Testis (tissue), 2 donors: ENCODE measurements at regions not wholly inside any gene's neighbourhood (a gene's known extent, or its start where the extent isn't known, plus 50 kb on each side); places are given as distances from the start of the nearest gene placed in this dataset.

Experiments
- POLR2A ChIP-seq: fragments of 450-650 bp; IDR thresholded peaks from one replicate; pipeline ENCODE4 v1.6.1; 2017; ENCODE audit warnings: antibody characterized with exemption, mild to moderate bottlenecking, moderate library complexity
- TF ChIP-seq, protein P1 (sequence below), 3 experiments: fragments of 450-650 bp in 2 of 3; fragments of 200-600 bp in 1 of 3; sonication (generic) in 1 of 3; IDR thresholded peaks; one replicate each; pipeline ENCODE4 v1.5.1; 2016 to 2019; ENCODE audit warnings: antibody characterized with exemption in 3 of 3, mild to moderate bottlenecking in 2 of 3, moderate library complexity in 1 of 3

DNA sequence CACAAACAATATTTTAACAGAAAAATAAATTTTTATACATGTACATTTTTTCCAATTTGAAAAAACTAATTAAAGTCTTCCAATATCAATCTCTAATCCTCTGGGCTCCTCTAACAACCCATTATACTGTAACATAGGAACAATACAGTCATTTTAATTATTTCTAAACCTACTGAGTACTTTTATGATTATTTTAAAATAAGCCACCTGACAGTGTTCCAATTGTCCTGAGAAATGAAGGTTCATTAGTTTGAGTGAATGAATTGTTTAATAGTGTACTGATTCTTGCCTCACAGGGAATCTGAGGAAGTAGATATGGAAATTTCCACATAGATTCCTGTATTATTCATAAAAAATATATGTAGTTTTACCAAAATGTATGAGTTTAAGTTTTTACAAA, 123.1 kb upstream of the EYS start:
- no peak for TF ChIP-seq POLR2A
- TF ChIP-seq, protein P1, sequence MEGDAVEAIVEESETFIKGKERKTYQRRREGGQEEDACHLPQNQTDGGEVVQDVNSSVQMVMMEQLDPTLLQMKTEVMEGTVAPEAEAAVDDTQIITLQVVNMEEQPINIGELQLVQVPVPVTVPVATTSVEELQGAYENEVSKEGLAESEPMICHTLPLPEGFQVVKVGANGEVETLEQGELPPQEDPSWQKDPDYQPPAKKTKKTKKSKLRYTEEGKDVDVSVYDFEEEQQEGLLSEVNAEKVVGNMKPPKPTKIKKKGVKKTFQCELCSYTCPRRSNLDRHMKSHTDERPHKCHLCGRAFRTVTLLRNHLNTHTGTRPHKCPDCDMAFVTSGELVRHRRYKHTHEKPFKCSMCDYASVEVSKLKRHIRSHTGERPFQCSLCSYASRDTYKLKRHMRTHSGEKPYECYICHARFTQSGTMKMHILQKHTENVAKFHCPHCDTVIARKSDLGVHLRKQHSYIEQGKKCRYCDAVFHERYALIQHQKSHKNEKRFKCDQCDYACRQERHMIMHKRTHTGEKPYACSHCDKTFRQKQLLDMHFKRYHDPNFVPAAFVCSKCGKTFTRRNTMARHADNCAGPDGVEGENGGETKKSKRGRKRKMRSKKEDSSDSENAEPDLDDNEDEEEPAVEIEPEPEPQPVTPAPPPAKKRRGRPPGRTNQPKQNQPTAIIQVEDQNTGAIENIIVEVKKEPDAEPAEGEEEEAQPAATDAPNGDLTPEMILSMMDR (IDR thresholded peaks at IDR 0.05), result no peak
